HG02610 (cell line): ENCODE measurements at regions not wholly inside any gene's neighbourhood (a gene's known extent, or its start where the extent isn't known, plus 50 kb on each side); places are given as distances from the start of the nearest gene placed in this dataset.

ENCODE experiments used
- ATAC-seq: cut with Tn5 transposase; IDR thresholded peaks from one replicate; pipeline ENCODE4 v1.9.1; 2021; ENCODE audit warnings: mild to moderate bottlenecking, moderate library complexity; ENCODE audit not compliant: unreplicated experiment

- ATAC-seq, result no peak
Observed at GRCh38 chr10:8731121-8732095, 676.9 kb downstream of the GATA3 start.

- no peak for ATAC-seq
Observed at GRCh38 chr10:8738987-8739386, 684.5 kb downstream of the GATA3 start.

- no peak for ATAC-seq
Observed at GRCh38 chr10:8752146-8752843, 697.8 kb downstream of the GATA3 start.

GRCh38 chr10:8758029-8758428 is 703.5 kb downstream of the GATA3 start:
- ATAC-seq, result no peak

- ATAC-seq, result no peak
Observed at GRCh38 chr10:8766899-8767298, 712.4 kb downstream of the GATA3 start.

- no peak for ATAC-seq
Observed at GRCh38 chr10:8767591-8767990, 713.1 kb downstream of the GATA3 start.

GRCh38 chr10:8768341-8768740 is 713.9 kb downstream of the GATA3 start:
- ATAC-seq, result no peak

- no peak for ATAC-seq
Observed at GRCh38 chr10:8768852-8769251, 714.4 kb downstream of the GATA3 start.

GRCh38 chr10:8776926-8777622 is 722.6 kb downstream of the GATA3 start:
- ATAC-seq, result no peak

GRCh38 chr10:8778713-8779112 is 724.2 kb downstream of the GATA3 start:
- ATAC-seq, result no peak

GRCh38 chr10:8787649-8788048 is 733.2 kb downstream of the GATA3 start:
- ATAC-seq, result no peak

GRCh38 chr10:8790390-8790789 is 735.9 kb downstream of the GATA3 start:
- ATAC-seq, result no peak

GRCh38 chr10:8794860-8795259 is 740.4 kb downstream of the GATA3 start:
- ATAC-seq, result no peak

- no peak for ATAC-seq
Observed at GRCh38 chr10:8800426-8800825, 745.9 kb downstream of the GATA3 start.

- ATAC-seq, result no peak
Observed at GRCh38 chr10:8803992-8804391, 749.5 kb downstream of the GATA3 start.

- ATAC-seq, result no peak
Observed at GRCh38 chr10:8810677-8811076, 756.2 kb downstream of the GATA3 start.

GRCh38 chr10:8811201-8811600 is 756.7 kb downstream of the GATA3 start:
- no peak for ATAC-seq

- no peak for ATAC-seq
Observed at GRCh38 chr10:8815969-8816368, 761.5 kb downstream of the GATA3 start.

GRCh38 chr10:8817299-8817698 is 762.8 kb downstream of the GATA3 start:
- no peak for ATAC-seq

- no peak for ATAC-seq
Observed at GRCh38 chr10:8825611-8826010, 771.1 kb downstream of the GATA3 start.

- ATAC-seq, result no peak
Observed at GRCh38 chr10:8829592-8829991, 775.1 kb downstream of the GATA3 start.
